Kidney (tissue), 13 donors: ENCODE measurements at regions not wholly inside any gene's neighbourhood (a gene's known extent, or its start where the extent isn't known, plus 50 kb on each side); places are given as distances from the start of the nearest gene placed in this dataset.

Experiments used
- DNase-seq, 5 donors: peaks; one replicate each; pipeline ENCODE4 v3.0.0-alpha.2; 2013 to 2020
- FAIRE-seq: peaks from 2 replicates; lab custom pipeline; 2012; peaks lifted over from hg19 to GRCh38; lab: Jason Lieb, UNC
- H3K27ac ChIP-seq, 2 donors: one replicate each; pipeline ENCODE4 v1.7.0; 2013; ENCODE audit warnings: low read depth in 2 of 2, low read length in 2 of 2, inconsistent platforms in 1 of 2
- H3K27me3 ChIP-seq: one replicate; pipeline ENCODE4 v1.7.1; 2013; ENCODE audit warnings: low read length, inconsistent platforms; ENCODE audit not compliant: control insufficient read depth, insufficient read depth
- H3K36me3 ChIP-seq, 3 donors: one replicate each; pipeline versions ENCODE4 v1.7.0 to v1.7.1; 2013; ENCODE audit warnings: low read length in 3 of 3, control low read depth in 1 of 3, inconsistent platforms in 1 of 3; ENCODE audit not compliant: insufficient read depth in 3 of 3, control insufficient read depth in 2 of 3
- H3K4me1 ChIP-seq, 3 donors: one replicate each; pipeline versions ENCODE4 v1.7.0 to v1.7.1; 2013; ENCODE audit warnings: low read length in 3 of 3, inconsistent platforms in 1 of 3, low read depth in 1 of 3; ENCODE audit not compliant: control insufficient read depth in 2 of 3, insufficient read depth in 2 of 3
- H3K4me3 ChIP-seq, 3 donors: one replicate each; pipeline versions ENCODE4 v1.7.0 to v1.8.1; 2013; ENCODE audit warnings: low read length in 3 of 3, control low read depth in 1 of 3, inconsistent platforms in 1 of 3
- H3K9ac ChIP-seq, 3 donors: one replicate each; pipeline versions ENCODE4 v1.7.0 to v1.7.1; 2013; ENCODE audit warnings: low read length in 3 of 3, control low read depth in 1 of 3, inconsistent platforms in 1 of 3
- H3K9me3 ChIP-seq, 3 donors: one replicate each; pipeline versions ENCODE4 v1.7.0 to v1.7.1; 2013; ENCODE audit warnings: low read length in 3 of 3, control low read depth in 1 of 3, inconsistent platforms in 1 of 3; ENCODE audit not compliant: control insufficient read depth in 2 of 3, insufficient read depth in 1 of 3
- CTCF ChIP-seq: IDR thresholded peaks from 3 replicates; pipeline ENCODE4 v1.5.1; 2012; ENCODE audit warnings: mild to moderate bottlenecking, moderate library complexity, borderline replicate concordance; ENCODE audit not compliant: insufficient read depth; ENCODE audit errors: extremely low read depth
- intact Hi-C: fragments of 100-400 bp; cut with DNase I; formaldehyde crosslinking; loops from one replicate; pipeline ENCODE4 v1.11.1; 2022
- donor health status: control.
- donor health status: control.
- donor health status: control.
- donor health status: control.
- donor health status: control.
- donor health status: DM: yes; HTN: yes; CAD: no.
- donor health status: Normal renal cell carcinoma (clear cell type).

- no peak for DNase-seq
- Histone ChIP-seq H3K4me1 (no peaks in the 10 kb centered on the region), H3K27ac (no peak overlapping the region), H3K9me3 (no peaks in the 10 kb centered on the region), H3K4me3 (no peak overlapping the region), H3K36me3 (no peaks in the 10 kb centered on the region), H3K27me3 (no peaks in the 10 kb centered on the region), H3K9ac (no peak overlapping the region)
- no peak for TF ChIP-seq CTCF
- intact Hi-C loops, result no loop called here
- FAIRE-seq, result no peak
Observed at GRCh38 chr18:11498821-11499220, 110.6 kb upstream of the SLC35G4 start.

- H3K4me3 ChIP-seq, result no peak overlapping the region
- intact Hi-C loops, result no loop called here
- no peak for TF ChIP-seq CTCF
- H3K9me3 ChIP-seq, result no peaks in the 10 kb centered on the region
- DNase-seq (no peak), FAIRE-seq (no peak)
- no peak overlapping the region for H3K9ac ChIP-seq
- no peaks in the 10 kb centered on the region for H3K4me1 ChIP-seq
- no peak overlapping the region for H3K27ac ChIP-seq
- H3K27me3 ChIP-seq, result no peaks in the 10 kb centered on the region
- H3K36me3 ChIP-seq, result no peaks in the 10 kb centered on the region
Observed at GRCh38 chr18:11497585-11497984, 111.8 kb upstream of the SLC35G4 start.

- intact Hi-C loops, result no loop called here
- FAIRE-seq, result no peak
Observed at GRCh38 chr18:11496526-11497172, 112.7 kb upstream of the SLC35G4 start.

More at GRCh38 chr18:11496526-11497172, 112.7 kb upstream of the SLC35G4 start:
- H3K27ac ChIP-seq, result no peak overlapping the region
- no peak for DNase-seq
- no peaks in the 10 kb centered on the region for H3K36me3 ChIP-seq
- H3K9ac ChIP-seq, result no peak overlapping the region
- no peaks in the 10 kb centered on the region for H3K27me3 ChIP-seq
- no peaks in the 10 kb centered on the region for H3K4me1 ChIP-seq
- H3K4me3 ChIP-seq, result no peak overlapping the region
- TF ChIP-seq CTCF, result no peak
- no peaks in the 10 kb centered on the region for H3K9me3 ChIP-seq
